Stimulated activated CD4-positive, alpha-beta T cell treated with anti-CD3 and anti-CD28 coated beads, TNF-alpha, amount 100 ng/mL, for 48 hours (primary cell): ENCODE measurements at regions not wholly inside any gene's neighbourhood (a gene's known extent, or its start where the extent isn't known, plus 50 kb on each side); places are given as distances from the start of the nearest gene placed in this dataset.
"Not testable (repeated sequence)": the region's sequence is repeated elsewhere in the genome, so short reads cannot be mapped to it uniquely, and the experiment has no call there.

Experiments used
- DNase-seq, 3 donors: peaks; one replicate each; pipeline ENCODE4 v3.0.0-alpha.2; 2020; ENCODE audit warnings: low read depth in 3 of 3

GRCh38 chr5:99733146-99733545, 802.0 kb upstream of the FAM174A start:
- not testable (repeated sequence) for DNase-seq

- not testable (repeated sequence) for DNase-seq
These were observed 801.8 kb upstream of the CHD1 start for GRCh38 chr5:99730653-99731052.

- DNase-seq: no peak
These were observed 796.0 kb upstream of the CHD1 start for GRCh38 chr5:99724732-99725290.

GRCh38 chr5:99721506-99721905, 792.7 kb upstream of the CHD1 start:
- DNase-seq: no peak

- DNase-seq: no peak
These were observed 787.1 kb upstream of the CHD1 start for GRCh38 chr5:99715921-99716320.

GRCh38 chr5:99706160-99706559, 777.4 kb upstream of the CHD1 start:
- DNase-seq: no peak

- DNase-seq: no peak
These were observed 773.8 kb upstream of the CHD1 start for GRCh38 chr5:99702565-99702964.

GRCh38 chr5:99694884-99695283, 766.1 kb upstream of the CHD1 start:
- DNase-seq: no peak

- no peak for DNase-seq
These were observed 757.7 kb upstream of the CHD1 start for GRCh38 chr5:99686538-99686937.

- no peak for DNase-seq
These were observed 747.2 kb upstream of the CHD1 start for GRCh38 chr5:99675974-99676373.

- no peak for DNase-seq
These were observed 745.3 kb upstream of the CHD1 start for GRCh38 chr5:99674101-99674500.

GRCh38 chr5:99664972-99665371, 736.2 kb upstream of the CHD1 start:
- DNase-seq: no peak

- DNase-seq: no peak
These were observed 722.5 kb upstream of the CHD1 start for GRCh38 chr5:99651298-99651697.

GRCh38 chr5:99646011-99646647, 717.3 kb upstream of the CHD1 start:
- no peak for DNase-seq

GRCh38 chr5:99644822-99645221, 716.0 kb upstream of the CHD1 start:
- no peak for DNase-seq

GRCh38 chr5:99640646-99641045, 711.8 kb upstream of the CHD1 start:
- no peak for DNase-seq

- DNase-seq: no peak
These were observed 711.1 kb upstream of the CHD1 start for GRCh38 chr5:99639905-99640304.

- DNase-seq: no peak
These were observed 707.9 kb upstream of the CHD1 start for GRCh38 chr5:99636663-99637062.

- no peak for DNase-seq
These were observed 693.2 kb upstream of the CHD1 start for GRCh38 chr5:99621772-99622681.

GRCh38 chr5:99617335-99617734, 688.5 kb upstream of the CHD1 start:
- DNase-seq: no peak

GRCh38 chr5:99614888-99615287, 686.1 kb upstream of the CHD1 start:
- DNase-seq: no peak

- no peak for DNase-seq
These were observed 678.3 kb upstream of the CHD1 start for GRCh38 chr5:99607124-99607523.

GRCh38 chr5:99605904-99606303, 677.1 kb upstream of the CHD1 start:
- no peak for DNase-seq
